ENCODE measurements at regions not wholly inside any gene's neighbourhood (a gene's known extent, or its start where the extent isn't known, plus 50 kb on each side); places are given as distances from the start of the nearest gene placed in this dataset.

DNA sequence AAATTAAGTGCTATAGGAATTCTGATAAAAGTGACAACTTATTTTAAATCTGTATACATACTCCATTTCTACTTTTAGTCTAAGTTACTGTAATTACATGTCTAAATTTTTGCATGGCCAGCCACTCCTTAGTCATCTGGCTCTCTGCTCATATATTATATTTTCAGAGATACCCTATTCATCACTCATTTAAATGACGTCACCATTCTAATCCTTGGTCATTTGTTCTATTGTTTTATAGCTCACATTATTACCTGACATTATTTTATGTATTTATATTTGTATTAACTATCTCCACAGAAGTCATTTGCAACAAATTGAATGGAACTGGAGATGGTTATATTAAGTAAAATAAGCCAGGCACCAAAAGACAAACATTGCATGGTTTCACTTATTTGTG lies 179.6 kb upstream of the CXorf51A start:
- ChIA-PET POLR2A (no interaction called here), CTCF (no interaction called here)
- Histone ChIP-seq H3K27ac (no peak overlapping the region), H3K4me1 (no peaks in the 10 kb centered on the region), H3K9me3 (no peaks in the 10 kb centered on the region), H3K4me2 (no peak overlapping the region), H3K4me3 (no peak overlapping the region)
- 8% methylated on average over 1 of the region's 1 CpG for WGBS (ENCODE audit: missing lambda C conversion rate)
- DNase-seq (ENCODE audit: low read depth in 1 of 2, low spot score in 1 of 2): no peak
- TF ChIP-seq, protein P1, sequence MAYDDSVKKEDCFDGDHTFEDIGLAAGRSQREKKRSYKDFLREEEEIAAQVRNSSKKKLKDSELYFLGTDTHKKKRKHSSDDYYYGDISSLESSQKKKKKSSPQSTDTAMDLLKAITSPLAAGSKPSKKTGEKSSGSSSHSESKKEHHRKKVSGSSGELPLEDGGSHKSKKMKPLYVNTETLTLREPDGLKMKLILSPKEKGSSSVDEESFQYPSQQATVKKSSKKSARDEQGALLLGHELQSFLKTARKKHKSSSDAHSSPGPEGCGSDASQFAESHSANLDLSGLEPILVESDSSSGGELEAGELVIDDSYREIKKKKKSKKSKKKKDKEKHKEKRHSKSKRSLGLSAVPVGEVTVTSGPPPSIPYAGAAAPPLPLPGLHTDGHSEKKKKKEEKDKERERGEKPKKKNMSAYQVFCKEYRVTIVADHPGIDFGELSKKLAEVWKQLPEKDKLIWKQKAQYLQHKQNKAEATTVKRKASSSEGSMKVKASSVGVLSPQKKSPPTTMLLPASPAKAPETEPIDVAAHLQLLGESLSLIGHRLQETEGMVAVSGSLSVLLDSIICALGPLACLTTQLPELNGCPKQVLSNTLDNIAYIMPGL (CRISPR knock-in tag; IDR thresholded peaks at IDR 0.05; ENCODE audit: borderline replicate concordance): no peak
- no peak for TF ChIP-seq CHD4 (IDR thresholded peaks at IDR 0.05; ENCODE audit: borderline replicate concordance)
- TF ChIP-seq, protein P2, sequence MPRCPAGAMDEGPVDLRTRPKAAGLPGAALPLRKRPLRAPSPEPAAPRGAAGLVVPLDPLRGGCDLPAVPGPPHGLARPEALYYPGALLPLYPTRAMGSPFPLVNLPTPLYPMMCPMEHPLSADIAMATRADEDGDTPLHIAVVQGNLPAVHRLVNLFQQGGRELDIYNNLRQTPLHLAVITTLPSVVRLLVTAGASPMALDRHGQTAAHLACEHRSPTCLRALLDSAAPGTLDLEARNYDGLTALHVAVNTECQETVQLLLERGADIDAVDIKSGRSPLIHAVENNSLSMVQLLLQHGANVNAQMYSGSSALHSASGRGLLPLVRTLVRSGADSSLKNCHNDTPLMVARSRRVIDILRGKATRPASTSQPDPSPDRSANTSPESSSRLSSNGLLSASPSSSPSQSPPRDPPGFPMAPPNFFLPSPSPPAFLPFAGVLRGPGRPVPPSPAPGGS (IDR thresholded peaks at IDR 0.05): no peak
- TF ChIP-seq, protein P3, sequence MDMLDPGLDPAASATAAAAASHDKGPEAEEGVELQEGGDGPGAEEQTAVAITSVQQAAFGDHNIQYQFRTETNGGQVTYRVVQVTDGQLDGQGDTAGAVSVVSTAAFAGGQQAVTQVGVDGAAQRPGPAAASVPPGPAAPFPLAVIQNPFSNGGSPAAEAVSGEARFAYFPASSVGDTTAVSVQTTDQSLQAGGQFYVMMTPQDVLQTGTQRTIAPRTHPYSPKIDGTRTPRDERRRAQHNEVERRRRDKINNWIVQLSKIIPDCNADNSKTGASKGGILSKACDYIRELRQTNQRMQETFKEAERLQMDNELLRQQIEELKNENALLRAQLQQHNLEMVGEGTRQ (IDR thresholded peaks at IDR 0.05): no peak
- no peak for FAIRE-seq
- no peak for ATAC-seq

DNA sequence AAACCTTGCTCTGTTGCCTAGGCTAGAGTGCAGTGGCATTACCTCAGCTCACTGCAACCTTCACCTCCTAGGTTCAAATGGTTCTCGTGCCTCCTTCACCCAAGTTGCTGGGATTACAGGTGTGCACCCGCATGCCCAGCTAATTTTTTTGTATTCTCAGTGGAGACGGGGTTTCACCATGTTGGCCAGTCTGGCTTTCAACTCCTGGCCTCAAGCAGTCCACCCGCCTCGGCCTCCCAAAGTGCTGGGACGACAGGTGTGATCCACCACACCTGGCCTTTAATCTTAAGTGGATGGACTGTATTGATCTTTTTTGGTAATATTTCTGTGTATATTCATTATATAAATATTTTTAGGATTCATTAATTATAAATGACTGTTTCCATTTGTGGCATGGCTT lies 158.7 kb upstream of the CXorf51A start:
- H3K4me1 ChIP-seq: no peaks in the 10 kb centered on the region
- H3K27ac ChIP-seq: no peak overlapping the region
- ATAC-seq: no peak
- ChIA-PET CTCF (no interaction called here), POLR2A (no interaction called here)
- H3K9me3 ChIP-seq: no peaks in the 10 kb centered on the region
- no peak overlapping the region for H3K4me3 ChIP-seq
- 2% methylated on average over 6 of the region's 6 CpGs for WGBS (ENCODE audit: missing lambda C conversion rate)
- H3K4me2 ChIP-seq: no peak overlapping the region
- FAIRE-seq: no peak
- TF ChIP-seq, protein P3 (IDR thresholded peaks at IDR 0.05): no peak
- no peak for TF ChIP-seq EHF (CRISPR knock-in tag; IDR thresholded peaks at IDR 0.05)
- no peak for TF ChIP-seq JUN (IDR thresholded peaks at IDR 0.05)
- DNase-seq (ENCODE audit: low read depth in 1 of 2, low spot score in 1 of 2): no peak

DNA sequence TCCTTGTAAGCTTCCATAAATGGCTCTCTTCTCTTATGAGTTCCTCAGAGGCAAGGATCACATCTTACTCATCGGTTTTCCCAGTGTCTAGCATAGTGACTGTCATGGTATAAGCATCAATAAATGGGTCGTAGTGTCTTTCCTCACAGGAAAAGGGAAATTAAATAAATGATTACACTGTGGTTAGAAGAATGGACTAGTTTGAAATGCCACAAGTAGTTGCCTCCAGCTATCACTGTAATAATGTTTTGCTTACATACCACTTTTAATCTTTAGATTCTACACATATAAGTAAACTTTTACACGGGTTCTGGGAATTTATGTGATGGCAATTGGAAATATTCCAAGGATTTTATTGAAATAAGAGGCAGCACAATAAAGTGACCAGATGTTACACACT lies 152.8 kb upstream of the CXorf51A start:
- ChIA-PET CTCF (no interaction called here), POLR2A (no interaction called here)
- no peaks in the 10 kb centered on the region for H3K9me3 ChIP-seq
- FAIRE-seq (no peak), ATAC-seq (no peak), DNase-seq (ENCODE audit: low read depth in 1 of 2, low spot score in 1 of 2) (no peak)
- TF ChIP-seq, protein P4, sequence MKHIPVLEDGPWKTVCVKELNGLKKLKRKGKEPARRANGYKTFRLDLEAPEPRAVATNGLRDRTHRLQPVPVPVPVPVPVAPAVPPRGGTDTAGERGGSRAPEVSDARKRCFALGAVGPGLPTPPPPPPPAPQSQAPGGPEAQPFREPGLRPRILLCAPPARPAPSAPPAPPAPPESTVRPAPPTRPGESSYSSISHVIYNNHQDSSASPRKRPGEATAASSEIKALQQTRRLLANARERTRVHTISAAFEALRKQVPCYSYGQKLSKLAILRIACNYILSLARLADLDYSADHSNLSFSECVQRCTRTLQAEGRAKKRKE (CRISPR knock-in tag; IDR thresholded peaks at IDR 0.05; ENCODE audit: low read depth): no peak
- TF ChIP-seq MAFK (IDR thresholded peaks at IDR 0.05; ENCODE audit: partially characterized antibody) (no peak), EP300 (IDR thresholded peaks at IDR 0.05) (no peak), POLR2A (IDR thresholded peaks at IDR 0.05; ENCODE audit: low read length) (no peak), ESRRA (IDR thresholded peaks at IDR 0.05; ENCODE audit: borderline replicate concordance, low read length) (no peak), FOXS1 (CRISPR knock-in tag; IDR thresholded peaks at IDR 0.05) (no peak), GATA3 (IDR thresholded peaks at IDR 0.05; ENCODE audit: borderline replicate concordance) (no peak), NFE2L2 (conservative IDR thresholded peaks at IDR 0.05; ENCODE audit: low read length) (no peak)
- TF ChIP-seq, protein P3 (IDR thresholded peaks at IDR 0.05): no peak
- TF ChIP-seq, protein P2 (IDR thresholded peaks at IDR 0.05): no peak
- no peak overlapping the region for H3K4me2 ChIP-seq
- no peak overlapping the region for H3K4me3 ChIP-seq
- H3K27ac ChIP-seq: no peak overlapping the region
- no peaks in the 10 kb centered on the region for H3K4me1 ChIP-seq
- WGBS (ENCODE audit: missing lambda C conversion rate): 0% methylated on average over 3 of the region's 3 CpGs
